IMR-90 (cell line): ENCODE measurements at regions not wholly inside any gene's neighbourhood (a gene's known extent, or its start where the extent isn't known, plus 50 kb on each side); places are given as distances from the start of the nearest gene placed in this dataset.

Experiments
- ATAC-seq: fragments of 200-7000 bp; cut with Tn5 transposase; 2 replicates; pipeline ENCODE4 v1.9.1; 2020; ENCODE audit warnings: low read depth, mild to moderate bottlenecking, moderate library complexity
- BruUV-seq: library from RNA; stranded (reverse); fragments of 400-500 nt; replicated peaks from 2 replicates; lab custom pipeline; 2021; lab: Mats Ljungman, UMichigan
- CTCF ChIA-PET: fragments of 300-600 bp; formaldehyde crosslinking; extraction: SDS; loops from one replicate; lab custom pipeline; 2021; ENCODE audit warnings: antibody characterized with exemption; lab: Yijun Ruan, JAX
- POLR2A ChIA-PET: fragments of 300-600 bp; sonication (Branson Sonifier 250); formaldehyde crosslinking; loops from one replicate; lab custom pipeline; 2022; ENCODE audit warnings: antibody characterized with exemption; ENCODE audit not compliant: unreplicated experiment; lab: Charles Lee
- DNase-seq: peaks from one replicate; pipeline ENCODE4 v3.0.0; 2013
- H2AFZ ChIP-seq: replicated peaks from 2 replicates; pipeline ENCODE3; 2013; ENCODE audit warnings: low read length, mild to moderate bottlenecking; ENCODE audit not compliant: poor library complexity
- H2AK5ac ChIP-seq: 2 replicates; pipeline ENCODE4 v1.6.1; 2013; ENCODE audit warnings: low read depth, low read length, inconsistent platforms
- H2AK9ac ChIP-seq: replicated peaks from 2 replicates; pipeline ENCODE3; 2013; ENCODE audit warnings: mild to moderate bottlenecking, low read depth, low read length, moderate library complexity; ENCODE audit not compliant: poor library complexity
- H2BK120ac ChIP-seq: 2 replicates; pipeline ENCODE4 v1.6.1; 2013; ENCODE audit warnings: low read depth, low read length, inconsistent platforms
- H2BK15ac ChIP-seq: 3 replicates; pipeline ENCODE4 v1.6.1; 2013; ENCODE audit warnings: low read depth, low read length, inconsistent platforms
- H2BK20ac ChIP-seq: 2 replicates; pipeline ENCODE4 v1.6.1; 2013; ENCODE audit warnings: low read depth, mild to moderate bottlenecking, inconsistent platforms, low read length, moderate library complexity
- H2BK5ac ChIP-seq: 2 replicates; pipeline ENCODE4 v1.6.1; 2013; ENCODE audit warnings: mild to moderate bottlenecking, low read depth, low read length, inconsistent platforms; ENCODE audit not compliant: poor library complexity, severe bottlenecking
- H3K14ac ChIP-seq: replicated peaks from 2 replicates; pipeline ENCODE4 v1.6.1; 2013; ENCODE audit warnings: low read depth, low read length, inconsistent platforms
- H3K18ac ChIP-seq: 2 replicates; pipeline ENCODE4 v1.6.1; 2013; ENCODE audit warnings: low read depth, low read length, control low read depth
- H3K23ac ChIP-seq: 2 replicates; pipeline ENCODE4 v1.6.1; 2013; ENCODE audit warnings: low read depth, low read length, inconsistent platforms
- H3K27ac ChIP-seq: 2 replicates; pipeline ENCODE4 v1.5.1; 2013; ENCODE audit warnings: mild to moderate bottlenecking, control low read depth, low read length; ENCODE audit not compliant: insufficient read depth
- H3K27me3 ChIP-seq: 2 replicates; pipeline ENCODE4 v1.6.1; 2013; ENCODE audit warnings: low read length; ENCODE audit not compliant: control insufficient read depth, insufficient read depth
- H3K36me3 ChIP-seq: 2 replicates; pipeline ENCODE4 v1.6.1; 2013; ENCODE audit warnings: low read length, mixed read lengths; ENCODE audit not compliant: control insufficient read depth, insufficient read depth
- H3K4ac ChIP-seq: 2 replicates; pipeline ENCODE4 v1.6.1; 2013; ENCODE audit warnings: low read depth, low read length, inconsistent platforms
- H3K4me1 ChIP-seq: 2 replicates; pipeline ENCODE4 v1.6.1; 2013; ENCODE audit warnings: low read length, mixed read lengths; ENCODE audit not compliant: control insufficient read depth, insufficient read depth
- H3K4me2 ChIP-seq: 2 replicates; pipeline ENCODE4 v1.6.1; 2013; ENCODE audit warnings: low read depth, mild to moderate bottlenecking, control low read depth, low read length, moderate library complexity
- H3K4me3 ChIP-seq: 2 replicates; pipeline ENCODE4 v1.5.1; 2013; ENCODE audit warnings: low read depth, mild to moderate bottlenecking, control low read depth, low read length, moderate library complexity; ENCODE audit not compliant: insufficient read depth
- H3K56ac ChIP-seq: 2 replicates; pipeline ENCODE4 v1.6.1; 2013; ENCODE audit warnings: low read length, inconsistent platforms; ENCODE audit not compliant: insufficient read depth; ENCODE audit errors: extremely low read depth
- H3K79me1 ChIP-seq, 2 experiments: 2 replicates each; pipeline ENCODE4 v1.6.1; 2013; ENCODE audit warnings: low read length in 2 of 2, inconsistent platforms in 1 of 2, low read depth in 1 of 2
- H3K9ac ChIP-seq: 2 replicates; pipeline ENCODE4 v1.6.1; 2013; ENCODE audit warnings: low read depth, low read length, control low read depth
- H3K9me1 ChIP-seq: 2 replicates; pipeline ENCODE4 v1.6.1; 2013; ENCODE audit warnings: low read length, inconsistent platforms; ENCODE audit not compliant: insufficient read depth
- H3K9me3 ChIP-seq: 2 replicates; pipeline ENCODE4 v1.6.1; 2013; ENCODE audit warnings: low read length; ENCODE audit not compliant: control insufficient read depth, insufficient read depth
- H4K20me1 ChIP-seq: 2 replicates; pipeline ENCODE4 v1.6.1; 2013; ENCODE audit warnings: low read length, inconsistent platforms; ENCODE audit not compliant: insufficient read depth
- H4K5ac ChIP-seq: 2 replicates; pipeline ENCODE4 v1.6.1; 2013; ENCODE audit warnings: mild to moderate bottlenecking, low read depth, low read length, control low read depth
- H4K8ac ChIP-seq, 2 experiments: 2 replicates each; pipeline ENCODE4 v1.6.1; 2013; ENCODE audit warnings: low read depth in 2 of 2, low read length in 2 of 2, control low read depth in 1 of 2, inconsistent platforms in 1 of 2
- H4K91ac ChIP-seq: 2 replicates; pipeline ENCODE4 v1.6.1; 2013; ENCODE audit warnings: low read depth, low read length, inconsistent platforms; ENCODE audit not compliant: insufficient read depth
- CHD1 ChIP-seq: IDR thresholded peaks from 2 replicates; pipeline ENCODE4 v1.6.1; 2012; ENCODE audit warnings: low read depth, low read length, improper control_type of control experiment
- CTCF ChIP-seq: conservative IDR thresholded peaks from 2 replicates; pipeline ENCODE4 v1.5.1; 2012; ENCODE audit warnings: mild to moderate bottlenecking, low read depth, low read length, improper control_type of control experiment
- ELK1 ChIP-seq: fragments of 150-350 bp; IDR thresholded peaks from 2 replicates; pipeline ENCODE4 v1.6.1; 2016; ENCODE audit warnings: low read depth, mild to moderate bottlenecking, low read length, moderate library complexity, borderline replicate concordance
- NFE2L2 ChIP-seq: fragments of 150-350 bp; IDR thresholded peaks from 2 replicates; pipeline ENCODE4 v1.6.1; 2016; ENCODE audit warnings: low read depth, mild to moderate bottlenecking, low read length
- RAD21 ChIP-seq: IDR thresholded peaks from 2 replicates; pipeline ENCODE4 v1.6.1; 2012; ENCODE audit warnings: low read length, improper control_type of control experiment
- RFX5 ChIP-seq: IDR thresholded peaks from 2 replicates; pipeline ENCODE4 v1.8.0; 2012; ENCODE audit warnings: low read depth, mild to moderate bottlenecking, low read length, moderate library complexity
- USF2 ChIP-seq: fragments of 150-350 bp; IDR thresholded peaks from 2 replicates; pipeline ENCODE4 v1.6.1; 2017; ENCODE audit warnings: mild to moderate bottlenecking, antibody characterized with exemption, low read length, low read depth
- WGBS, 2 experiments: methylation state at CpG; one replicate each; pipeline versions ENCODE4 v1.1.5 to v1.1.7; 2013; ENCODE audit warnings: missing lambda C conversion rate in 2 of 2; ENCODE audit not compliant: insufficient read length in 1 of 2; ENCODE audit errors: extremely low coverage in 2 of 2; 5-methylcytosine and 5-hydroxymethylcytosine counted together
- dilution Hi-C: fragments of 300-500 bp; cut with HindIII; formaldehyde crosslinking; loops from one replicate; pipeline ENCODE4 v1.14.3; 2018; ENCODE audit warnings: low sequenced_read_pairs; ENCODE audit not compliant: unreplicated experiment
- in situ Hi-C: fragments of 300-500 bp; cut with MboI; formaldehyde crosslinking; loops from 3 replicates; pipeline ENCODE4 v1.14.3; 2019; ENCODE audit warnings: low sequenced_read_pairs, inconsistent platforms, mixed read lengths
- intact Hi-C: fragments of 100-400 bp; cut with micrococcal nuclease; formaldehyde crosslinking; loops from 2 replicates; pipeline ENCODE4 v1.10.0; 2022

GRCh38 chr6:170182093-170182780 is 108.6 kb downstream of the DLL1 start:
- BruUV-seq, result no TSS peak
- intact Hi-C loops, result no loop called here
- no peak overlapping the region for H3K4me2 ChIP-seq
- H3K4me1 ChIP-seq, result peaks cover 2% of the 10 kb centered on the region; the same call in 1 of the 2 replicates
- 81% methylated on average over 7 of the region's 19 CpGs; no CpG with 5 or more reads in 1 of the 2 experiments for WGBS, 2 experiments
- H4K20me1 ChIP-seq, result no peaks in the 10 kb centered on the region
- no peak for TF ChIP-seq CHD1
- no peak for TF ChIP-seq CTCF
- no peak for TF ChIP-seq RFX5
- no peak for TF ChIP-seq USF2
- TF ChIP-seq ELK1, result no peak
- TF ChIP-seq RAD21, result no peak
- TF ChIP-seq NFE2L2, result no peak
- in situ Hi-C loops, result no loop called here
- no peak overlapping the region for H2AK5ac ChIP-seq
- no peak overlapping the region for H4K8ac ChIP-seq
- no peak overlapping the region for H3K18ac ChIP-seq
- dilution Hi-C loops, result no loop called here
- no peak overlapping the region for H2BK5ac ChIP-seq
- ChIA-PET POLR2A (no interaction called here), CTCF (no interaction called here)
- no peak for DNase-seq
- H3K4me3 ChIP-seq, result no peak overlapping the region
- H3K56ac ChIP-seq, result no peak overlapping the region
- H3K14ac ChIP-seq, result no peak overlapping the region
- no peak overlapping the region for H2BK20ac ChIP-seq
- no peak overlapping the region for H3K27ac ChIP-seq
- H3K23ac ChIP-seq, result no peak overlapping the region
- H2AFZ ChIP-seq, result no peak overlapping the region
- no peak overlapping the region for H2BK120ac ChIP-seq
- H4K91ac ChIP-seq, result no peak overlapping the region
- no peak overlapping the region for H4K5ac ChIP-seq
- no peaks in the 10 kb centered on the region for H3K36me3 ChIP-seq
- H3K9me3 ChIP-seq, result peaks cover 41% of the 10 kb centered on the region
- H2AK9ac ChIP-seq, result no peak overlapping the region
- H3K79me1 ChIP-seq, result no peaks in the 10 kb centered on the region
- H3K4ac ChIP-seq, result no peak overlapping the region
- ATAC-seq, result no peak
- H3K27me3 ChIP-seq, result no peaks in the 10 kb centered on the region
- no peaks in the 10 kb centered on the region for H3K9me1 ChIP-seq
- no peak overlapping the region for H3K9ac ChIP-seq
- H2BK15ac ChIP-seq, result no peak overlapping the region
